ENCODE measurements at regions not wholly inside any gene's neighbourhood (a gene's known extent, or its start where the extent isn't known, plus 50 kb on each side); places are given as distances from the start of the nearest gene placed in this dataset.

GRCh38 chr9:81070689-81071088, 618.7 kb downstream of the TLE1 start:
- Histone ChIP-seq H3K4me1 (ENCODE audit: control insufficient read depth, extremely low read depth, insufficient read depth, low read length) (no peaks in the 10 kb centered on the region), H2AFZ (ENCODE audit: low read depth, low read length) (no peak overlapping the region), H3K36me3 (ENCODE audit: control insufficient read depth in 2 of 2, extremely low read depth in 1 of 2, insufficient read depth in 2 of 2, low read length in 2 of 2) (no peaks in the 10 kb centered on the region), H4K20me1 (replicated peaks; ENCODE audit: control insufficient read depth, extremely low read depth, insufficient read depth, low read length) (no peaks in the 10 kb centered on the region), H3K9me1 (replicated peaks; ENCODE audit: control insufficient read depth, extremely low read depth, insufficient read depth, low read length) (no peaks in the 10 kb centered on the region), H3K9me3 (replicated peaks; ENCODE audit: control insufficient read depth, insufficient read depth, low read length) (no peaks in the 10 kb centered on the region), H3K79me2 (ENCODE audit: control insufficient read depth, insufficient read depth, low read length) (no peaks in the 10 kb centered on the region), H3K9ac (replicated peaks; ENCODE audit: extremely low read depth, insufficient read depth, low read length) (no peak overlapping the region), H3K27me3 (ENCODE audit: control insufficient read depth in 2 of 2, insufficient read depth in 2 of 2, low read length in 2 of 2) (no peaks in the 10 kb centered on the region), H3K4me2 (ENCODE audit: insufficient read depth, low read length) (no peak overlapping the region), H3K4me3 (replicated peaks in 1 of 3; ENCODE audit: insufficient read depth in 1 of 3, low read depth in 1 of 3, low read length in 3 of 3) (no peak overlapping the region), H3K27ac (ENCODE audit: insufficient read depth, low read depth, low read length) (no peak overlapping the region)
- TF ChIP-seq MYC (IDR thresholded peaks at IDR 0.05; ENCODE audit: low read depth, low read length) (no peak), MAX (IDR thresholded peaks at IDR 0.05; ENCODE audit: insufficient read depth, insufficient read length) (no peak), CTCF (IDR thresholded peaks at IDR 0.05; ENCODE audit: extremely low read depth in 1 of 2, insufficient read depth in 1 of 2, low read depth in 1 of 2, low read length in 2 of 2) (no peak), GATA2 (IDR thresholded peaks at IDR 0.05; ENCODE audit: insufficient read depth, insufficient read length, low read depth, low read length) (no peak), POLR2AphosphoS5 (IDR thresholded peaks at IDR 0.05; ENCODE audit: insufficient read depth, low read depth, low read length) (no peak), FOS (IDR thresholded peaks at IDR 0.05; ENCODE audit: borderline replicate concordance, insufficient read depth, low read length) (no peak), EZH2 (IDR thresholded peaks at IDR 0.05; ENCODE audit: borderline replicate concordance, low read depth, low read length, severe bottlenecking) (no peak), JUN (IDR thresholded peaks at IDR 0.05; ENCODE audit: borderline replicate concordance, insufficient read depth, insufficient read length, low read depth) (no peak), POLR2A (IDR thresholded peaks at IDR 0.05; ENCODE audit: low read depth, low read length) (no peak)
- no peak for FAIRE-seq
- no TSS peak for BruUV-seq (replicated peaks)
- intact Hi-C loops (cut with micrococcal nuclease): no loop called here
- ChIA-PET POLR2A (no interaction called here), CTCF (no interaction called here)
- no peak for DNase-seq (ENCODE audit: low read depth, low spot score)
- dilution Hi-C loops (cut with MboI; ENCODE audit: extremely low pct_ligation_motif_present, low sequenced_read_pairs): no loop called here
